Activated CD8-positive, alpha-beta memory T cell treated with anti-CD3 and anti-CD28 coated beads, Interleukin-2, amount 50 U/mL, for 1 hour (primary cell): ENCODE measurements at regions not wholly inside any gene's neighbourhood (a gene's known extent, or its start where the extent isn't known, plus 50 kb on each side); places are given as distances from the start of the nearest gene placed in this dataset.
"Not testable (repeated sequence)": the region's sequence is repeated elsewhere in the genome, so short reads cannot be mapped to it uniquely, and the experiment has no call there.

Experiments
- DNase-seq: peaks from one replicate; pipeline ENCODE4 v3.0.0-alpha.2; 2020; ENCODE audit errors: extremely low read depth

GRCh38 chr13:59404331-59404730 lies 759.4 kb downstream of the DIAPH3 start:
- no peak for DNase-seq

- DNase-seq = not testable (repeated sequence)
Observed at GRCh38 chr13:59407251-59407650, 756.5 kb downstream of the DIAPH3 start.

- no peak for DNase-seq
Observed at GRCh38 chr13:59408738-59409137, 755.0 kb downstream of the DIAPH3 start.

GRCh38 chr13:59409211-59409610 lies 754.5 kb downstream of the DIAPH3 start:
- DNase-seq = no peak

- DNase-seq = no peak
Observed at GRCh38 chr13:59409634-59410200, 754.0 kb downstream of the DIAPH3 start.

GRCh38 chr13:59413126-59413525 lies 750.6 kb downstream of the DIAPH3 start:
- DNase-seq = no peak

- DNase-seq = no peak
Observed at GRCh38 chr13:59414006-59414405, 749.7 kb downstream of the DIAPH3 start.

- DNase-seq = no peak
Observed at GRCh38 chr13:59415498-59415897, 748.2 kb downstream of the DIAPH3 start.

GRCh38 chr13:59416561-59416960 lies 747.2 kb downstream of the DIAPH3 start:
- DNase-seq = no peak

GRCh38 chr13:59422646-59423045 lies 741.1 kb downstream of the DIAPH3 start:
- no peak for DNase-seq

- DNase-seq = no peak
Observed at GRCh38 chr13:59423708-59424340, 739.9 kb downstream of the DIAPH3 start.

GRCh38 chr13:59424661-59425060 lies 739.1 kb downstream of the DIAPH3 start:
- no peak for DNase-seq

GRCh38 chr13:59425211-59425741 lies 738.5 kb downstream of the DIAPH3 start:
- DNase-seq = no peak

- no peak for DNase-seq
Observed at GRCh38 chr13:59435024-59435423, 728.7 kb downstream of the DIAPH3 start.

- DNase-seq = no peak
Observed at GRCh38 chr13:59437544-59438301, 726.0 kb downstream of the DIAPH3 start.

GRCh38 chr13:59439776-59440428 lies 723.8 kb downstream of the DIAPH3 start:
- DNase-seq = no peak

- DNase-seq = not testable (repeated sequence)
Observed at GRCh38 chr13:59441068-59441467, 722.7 kb downstream of the DIAPH3 start.

- no peak for DNase-seq
Observed at GRCh38 chr13:59441596-59442280, 722.0 kb downstream of the DIAPH3 start.

GRCh38 chr13:59442461-59442860 lies 721.3 kb downstream of the DIAPH3 start:
- no peak for DNase-seq

GRCh38 chr13:59442944-59443486 lies 720.7 kb downstream of the DIAPH3 start:
- DNase-seq = no peak

- no peak for DNase-seq
Observed at GRCh38 chr13:59444210-59444857, 719.4 kb downstream of the DIAPH3 start.
